ENCODE measurements at regions not wholly inside any gene's neighbourhood (a gene's known extent, or its start where the extent isn't known, plus 50 kb on each side); places are given as distances from the start of the nearest gene placed in this dataset.
A peak's percentile ranks its signal among the peaks of the same experiment; 100 is the strongest.
"Not testable (repeated sequence)": the region's sequence is repeated elsewhere in the genome, so short reads cannot be mapped to it uniquely, and the experiment has no call there.

DNA sequence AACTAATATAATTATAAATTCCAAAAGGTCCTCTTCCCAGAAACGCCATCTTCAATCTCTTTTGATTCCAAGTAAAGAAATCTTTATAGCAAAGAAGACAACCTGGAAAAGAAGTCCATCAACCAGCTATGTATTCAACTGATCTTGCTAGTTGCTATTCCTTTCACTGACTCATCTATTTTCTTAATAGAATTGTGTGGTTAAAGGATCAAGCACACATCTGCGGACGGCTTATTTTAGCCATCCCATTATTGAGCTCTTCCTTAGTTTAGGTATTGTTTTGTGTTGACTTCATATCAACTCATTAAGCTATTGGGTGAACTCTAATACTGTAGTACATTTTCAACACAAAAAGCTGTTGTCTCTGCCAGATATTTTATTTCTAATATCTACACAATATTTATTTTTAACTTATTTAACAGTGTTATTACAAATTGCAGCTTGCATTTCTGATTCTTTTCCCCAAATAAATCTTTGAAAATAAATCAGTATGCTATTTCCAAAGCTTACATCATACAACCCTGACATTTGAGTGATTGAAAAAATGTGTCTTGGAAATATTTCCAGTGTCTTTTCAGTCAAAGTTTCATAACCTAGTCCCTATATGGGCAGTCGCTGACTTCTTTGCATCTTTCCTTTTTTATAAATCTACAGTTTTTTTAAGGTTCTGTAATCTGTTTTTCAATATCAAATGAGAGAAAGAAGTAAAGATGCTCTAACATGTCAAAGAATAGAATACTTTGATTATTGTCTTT lies 158.8 kb upstream of the SPRY2 start:
- no peak for DNase-seq

DNA sequence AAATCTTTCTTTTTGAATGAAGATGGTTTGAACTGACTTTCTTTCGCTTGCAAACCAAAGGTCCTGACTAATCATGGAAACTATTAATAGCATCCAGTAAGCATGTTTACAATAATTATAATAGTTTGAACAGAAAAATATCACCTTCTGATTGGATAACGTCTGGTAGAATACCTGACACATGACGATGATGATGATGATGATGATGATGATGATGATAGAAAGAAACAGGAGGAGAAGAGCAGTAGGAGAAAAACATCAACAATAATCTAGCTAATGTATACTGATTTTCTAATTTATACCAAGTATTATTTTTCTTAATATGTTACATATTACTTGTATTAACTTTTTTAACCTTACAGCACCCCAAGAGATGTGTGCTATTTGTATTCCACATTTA lies 157.5 kb upstream of the SPRY2 start:
- no peak for DNase-seq

DNA sequence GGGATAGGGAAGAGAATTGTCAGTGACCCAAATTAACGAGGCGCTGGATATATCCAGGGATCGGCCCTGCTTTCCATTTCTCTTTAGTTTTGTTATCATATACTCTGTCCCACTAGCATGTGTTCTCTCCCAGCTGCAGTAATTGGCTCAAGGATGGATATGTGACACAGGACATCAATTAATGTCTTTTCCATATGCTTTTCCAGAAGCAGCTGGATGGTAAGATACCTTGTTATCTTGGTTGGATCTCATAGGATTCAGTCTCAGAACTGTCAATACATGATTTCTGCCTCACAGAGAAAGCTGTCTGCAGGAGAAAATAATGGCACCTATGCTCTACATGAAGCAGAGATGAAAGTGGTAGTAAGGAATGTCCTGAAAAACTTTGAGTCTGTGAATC lies 157.1 kb upstream of the SPRY2 start:
- no peak for DNase-seq

DNA sequence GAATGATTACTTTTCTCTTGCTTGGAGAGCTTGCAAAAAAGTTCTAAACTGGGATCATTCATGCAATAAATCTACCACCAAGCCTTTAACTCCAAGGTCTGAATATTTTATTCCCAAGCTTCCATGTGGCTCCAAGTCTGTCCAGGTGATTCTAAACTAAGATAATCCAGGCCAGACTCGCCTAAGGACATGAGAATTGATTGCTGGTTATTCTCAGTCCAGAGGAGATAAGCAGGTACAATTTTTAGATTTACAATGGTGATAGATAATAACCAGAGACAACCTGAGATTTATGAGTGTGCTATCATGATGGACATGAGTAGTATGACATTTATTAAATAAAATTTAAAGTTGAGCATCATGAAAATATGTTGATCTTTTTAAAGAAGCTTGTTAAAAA lies 156.5 kb upstream of the SPRY2 start:
- no peak for DNase-seq

DNA sequence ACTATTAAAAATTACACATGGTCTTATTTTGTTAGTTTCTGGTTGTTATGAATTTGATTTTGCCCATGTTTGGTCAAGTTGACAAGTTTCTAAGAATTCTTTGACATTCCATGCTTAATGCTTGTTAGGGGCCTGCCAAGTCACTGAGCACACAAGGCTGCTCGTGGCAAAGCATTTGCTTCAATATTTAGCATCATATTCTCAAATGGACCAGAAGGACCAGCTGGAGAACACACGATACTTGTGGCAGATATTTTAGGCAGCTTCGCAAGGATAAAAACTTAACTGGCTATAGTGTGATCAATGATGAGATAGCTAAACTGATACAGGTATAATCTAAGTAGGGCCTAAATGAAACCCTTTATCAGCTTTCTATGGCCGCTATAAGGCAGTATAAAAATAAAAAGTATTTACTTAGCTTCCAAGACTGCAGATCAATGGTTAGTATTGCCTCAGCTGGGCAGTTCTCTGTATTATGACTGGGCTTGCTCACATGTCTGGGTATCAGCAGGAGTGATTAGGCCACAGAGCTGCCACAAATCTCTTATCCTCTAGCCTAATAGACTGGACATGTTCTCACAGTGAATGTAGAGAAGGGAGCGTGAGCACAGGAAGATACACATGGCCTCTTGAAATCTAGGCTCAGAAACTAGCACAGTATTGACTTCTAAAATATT lies 155.9 kb upstream of the SPRY2 start:
- DNase-seq, result no peak

DNA sequence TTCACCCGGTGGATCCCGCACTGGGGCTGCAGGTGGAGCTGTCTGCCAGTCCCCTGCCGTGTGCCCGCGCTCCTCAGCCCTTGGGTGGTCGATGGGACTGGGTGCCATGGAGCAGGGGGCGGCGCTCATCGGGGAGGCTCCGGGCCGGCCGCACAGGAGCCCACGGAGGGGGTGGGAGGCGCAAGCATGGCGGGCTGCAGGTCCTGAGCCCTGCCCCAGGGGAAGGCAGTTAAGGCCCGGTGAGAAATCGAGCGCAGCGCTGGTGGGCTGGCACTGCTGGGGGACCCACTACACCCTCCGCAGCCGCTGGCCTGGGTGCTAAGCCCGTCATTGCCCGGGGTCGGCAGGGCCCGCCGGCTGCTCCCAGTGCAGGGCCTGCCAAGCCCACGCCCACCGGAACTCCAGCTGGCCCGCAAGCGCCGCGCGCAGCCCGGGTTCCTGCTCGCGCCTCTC lies 149.6 kb upstream of the SPRY2 start:
- DNase-seq, result not testable (repeated sequence)

DNA sequence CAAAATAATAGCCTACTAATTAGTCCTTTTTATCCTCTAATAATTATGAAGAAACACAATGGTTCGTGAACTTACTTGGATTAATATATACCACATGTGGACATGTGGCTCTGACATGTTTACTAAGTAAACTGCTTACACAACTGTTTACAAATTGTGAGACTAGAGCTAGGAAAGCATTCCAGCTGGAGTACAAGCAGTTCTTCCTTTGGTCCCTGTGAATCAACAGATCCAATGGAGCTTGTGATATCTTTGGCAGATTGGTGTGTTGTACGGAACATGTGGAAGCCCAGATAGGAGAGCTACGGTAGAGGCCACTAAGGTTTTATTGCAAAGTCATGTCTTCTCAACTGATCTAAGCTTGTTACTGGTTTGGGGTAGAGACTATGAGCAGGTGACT lies 145.5 kb upstream of the SPRY2 start:
- peak; percentile 1 for DNase-seq

DNA sequence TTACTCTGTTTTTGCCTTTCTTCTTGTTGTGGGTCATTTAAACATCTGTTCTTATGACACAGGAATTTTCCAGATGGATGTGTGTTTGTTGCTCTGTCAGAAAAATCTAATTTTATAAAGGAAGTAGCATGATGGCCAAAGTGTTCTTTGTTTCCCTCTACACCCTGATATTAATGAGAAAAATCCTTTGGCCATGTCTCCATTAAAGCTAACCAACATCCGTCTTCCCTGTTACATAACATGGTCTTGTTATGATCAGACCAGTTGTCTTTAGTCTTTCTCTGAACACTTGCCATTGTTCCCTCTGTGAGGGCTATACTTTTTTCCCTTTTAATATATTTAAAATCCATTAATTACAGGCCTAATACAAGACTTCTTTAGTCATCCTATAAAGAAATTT lies 142.2 kb upstream of the SPRY2 start:
- no peak for DNase-seq

DNA sequence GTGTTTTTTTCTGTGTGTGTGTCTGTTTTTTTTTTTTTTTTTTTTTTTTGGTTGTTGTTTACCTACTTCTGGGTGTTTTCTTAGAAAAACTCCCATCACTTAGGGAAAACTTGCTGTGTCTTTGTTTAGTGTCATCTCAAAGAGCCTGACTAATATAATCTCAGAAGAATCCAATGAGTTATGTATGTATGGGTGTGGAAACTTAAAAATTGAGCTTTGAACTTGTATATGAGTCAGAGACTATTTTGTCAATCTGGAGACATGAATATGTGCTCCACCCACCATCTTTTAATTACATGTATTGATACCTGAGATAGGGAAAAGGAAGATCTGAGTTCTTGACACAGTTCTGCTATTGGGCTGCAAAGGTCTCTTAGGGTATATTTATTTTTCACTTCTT lies 140.7 kb upstream of the SPRY2 start:
- no peak for DNase-seq

DNA sequence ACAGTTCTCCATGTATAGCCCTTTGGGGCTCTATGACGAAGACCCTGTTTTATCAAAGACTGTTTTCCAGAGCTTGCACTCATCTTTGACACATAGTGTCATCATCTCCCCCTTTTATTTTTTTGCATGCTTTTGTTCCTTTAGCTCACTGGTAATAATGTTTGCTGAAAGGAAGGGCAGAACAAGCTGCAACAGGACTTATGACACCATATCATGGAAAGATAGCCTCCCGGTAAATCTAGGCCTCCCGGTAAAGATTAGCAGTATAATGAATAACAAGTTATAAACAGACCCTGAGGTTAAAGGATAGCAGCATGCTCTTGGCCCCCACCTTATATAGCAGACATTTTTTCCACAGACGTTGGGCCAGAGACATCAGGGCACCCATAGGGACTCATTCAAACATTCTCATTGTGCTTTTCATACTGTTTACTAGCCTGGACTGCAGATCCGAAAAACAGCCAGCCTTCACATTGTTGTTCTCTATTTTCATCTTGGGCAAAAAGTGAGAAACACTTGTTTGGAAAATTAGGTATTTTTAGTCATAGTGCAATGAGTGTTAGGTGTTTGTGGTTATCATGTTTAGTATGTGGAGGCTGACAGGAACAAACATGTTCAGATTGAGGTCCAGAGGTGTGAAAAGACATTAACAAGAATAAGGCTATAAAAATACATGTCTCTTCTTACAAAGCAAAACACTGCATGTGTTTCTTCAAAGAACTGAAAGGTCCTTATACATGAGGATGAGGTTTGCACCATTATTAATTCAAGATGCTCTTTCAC lies 136.9 kb upstream of the SPRY2 start:
- no peak for DNase-seq

DNA sequence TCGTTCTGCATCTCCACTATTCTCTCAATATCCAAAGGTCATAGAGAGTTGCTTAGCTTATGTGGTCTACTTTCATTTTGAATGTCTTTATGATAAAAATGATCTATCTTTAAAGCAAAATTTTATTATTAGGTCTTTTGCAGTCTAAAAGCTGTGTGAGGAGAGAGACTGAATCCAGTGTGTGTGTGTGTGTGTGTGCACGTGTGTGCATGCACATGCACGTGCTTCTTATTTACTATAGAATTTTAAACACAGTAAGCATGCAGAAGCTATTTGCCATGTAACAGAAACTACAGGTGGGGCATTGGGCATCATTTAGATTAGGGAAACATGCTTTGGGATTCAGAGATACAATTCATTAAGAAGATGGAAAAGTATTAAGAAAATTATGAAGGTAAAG lies 136.0 kb upstream of the SPRY2 start:
- no peak for DNase-seq

DNA sequence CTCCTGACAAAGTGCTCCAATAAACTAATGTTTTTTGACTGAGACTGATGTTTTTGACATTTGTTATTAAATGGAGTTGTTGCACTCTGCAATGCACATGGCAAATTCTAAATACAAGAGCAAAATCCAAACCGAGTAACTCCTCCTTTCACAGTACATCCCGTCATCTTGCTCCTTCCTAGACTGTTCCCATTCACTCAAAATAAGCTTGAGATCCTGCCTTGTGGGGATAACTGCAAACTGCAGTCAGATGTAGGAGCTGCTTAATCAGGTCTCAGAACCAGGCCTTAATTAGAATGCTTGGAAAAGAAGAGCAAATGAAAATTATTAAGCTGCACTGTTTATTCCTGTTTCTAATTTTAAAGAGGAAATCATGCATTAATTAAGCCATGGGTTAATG lies 134.8 kb upstream of the SPRY2 start:
- no peak for DNase-seq

DNA sequence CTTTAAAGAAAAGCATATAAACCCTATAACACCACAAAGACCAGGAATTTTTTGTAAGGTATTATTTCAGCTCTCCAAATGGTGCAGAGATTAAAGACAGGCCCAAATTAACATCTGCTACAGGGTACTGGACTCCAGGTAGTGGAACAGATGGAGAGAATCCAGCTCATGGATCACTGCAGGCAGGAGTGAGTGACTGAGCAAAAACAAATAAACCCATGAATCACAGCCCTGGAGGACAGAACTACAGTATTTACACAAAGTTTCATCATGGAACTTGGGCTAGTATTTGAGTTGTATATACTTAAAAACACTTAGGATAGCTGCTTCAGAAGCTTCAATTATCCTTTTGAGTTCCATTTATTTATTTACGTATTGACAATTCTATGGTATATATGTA lies 132.8 kb upstream of the SPRY2 start:
- DNase-seq, result no peak

DNA sequence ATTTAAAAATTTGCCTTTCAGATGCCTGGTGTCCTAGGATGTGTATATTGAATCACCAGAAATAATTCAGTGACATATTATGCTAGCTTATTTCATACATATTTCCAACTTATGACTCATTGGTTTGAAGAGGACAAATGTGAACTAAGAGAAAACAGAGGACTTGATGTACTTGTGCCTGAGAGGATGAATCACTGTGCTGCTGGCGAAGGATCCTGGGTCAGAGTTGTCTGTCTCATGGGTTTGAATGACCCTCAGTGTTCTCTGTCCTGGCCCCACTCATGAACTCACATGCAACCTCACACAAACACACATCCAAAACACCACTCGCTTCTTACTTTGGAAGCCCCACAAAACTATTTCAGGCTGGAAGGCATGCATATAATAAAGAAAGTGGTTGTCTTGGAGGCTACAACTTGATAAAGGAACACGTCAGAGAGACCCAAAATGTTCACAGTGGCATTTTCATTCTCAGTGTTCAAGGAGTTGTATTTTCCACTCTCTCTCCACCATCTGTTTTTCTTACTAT lies 129.0 kb upstream of the SPRY2 start:
- DNase-seq, result no peak

DNA sequence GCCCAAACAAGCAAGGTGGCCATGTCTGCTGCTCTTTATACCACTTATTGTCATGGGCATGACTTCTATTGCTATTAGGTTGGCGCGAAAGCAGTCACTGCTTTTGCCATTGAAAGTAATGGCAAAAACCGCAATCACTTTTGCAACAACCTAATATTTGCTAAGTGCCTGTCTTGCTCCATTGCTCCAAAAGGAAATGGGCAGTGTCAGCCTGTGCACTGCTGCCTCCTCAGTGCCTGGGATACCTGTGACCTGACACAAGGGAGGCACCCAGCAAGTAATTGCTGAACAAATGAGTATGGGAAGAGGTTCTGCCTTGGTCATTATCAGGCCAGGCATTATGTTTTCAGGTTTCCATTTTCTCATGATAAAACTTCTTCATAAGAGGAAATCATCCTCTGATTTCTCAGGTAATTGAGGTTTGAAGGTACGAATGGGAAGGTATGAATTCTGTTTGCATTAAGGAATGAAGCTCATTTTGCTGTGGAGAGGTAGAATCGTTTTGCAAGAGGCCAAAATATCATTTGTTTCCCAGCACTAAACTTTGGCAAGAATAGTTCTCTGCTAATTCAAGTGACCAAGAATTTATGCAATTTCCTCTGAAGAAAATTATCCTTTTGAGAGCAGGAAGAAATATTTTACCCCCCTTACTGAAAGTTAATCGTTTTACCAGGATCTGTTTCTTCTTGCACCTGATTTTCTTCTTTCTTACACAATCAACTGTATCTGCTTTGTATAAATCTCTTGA lies 128.4 kb upstream of the SPRY2 start:
- DNase-seq, result no peak

DNA sequence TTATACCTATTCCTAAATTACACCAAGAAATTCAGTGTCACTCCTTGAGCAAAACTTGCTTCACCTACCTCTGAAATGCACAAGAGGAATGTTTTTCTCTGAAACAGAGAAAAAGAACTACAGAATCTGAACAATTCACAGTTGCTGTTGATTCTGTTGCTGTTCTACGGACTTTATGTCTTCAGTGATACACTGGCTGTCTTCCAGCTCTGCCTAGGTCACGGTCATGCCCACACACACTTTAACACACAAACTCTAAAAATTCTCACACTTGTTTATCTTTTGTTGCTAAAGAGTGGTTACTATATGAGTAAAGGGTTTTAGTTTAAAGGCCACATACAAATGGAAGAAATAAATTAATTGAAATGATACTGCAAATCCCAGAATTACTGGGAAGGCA lies 124.4 kb upstream of the SPRY2 start:
- DNase-seq, result no peak

DNA sequence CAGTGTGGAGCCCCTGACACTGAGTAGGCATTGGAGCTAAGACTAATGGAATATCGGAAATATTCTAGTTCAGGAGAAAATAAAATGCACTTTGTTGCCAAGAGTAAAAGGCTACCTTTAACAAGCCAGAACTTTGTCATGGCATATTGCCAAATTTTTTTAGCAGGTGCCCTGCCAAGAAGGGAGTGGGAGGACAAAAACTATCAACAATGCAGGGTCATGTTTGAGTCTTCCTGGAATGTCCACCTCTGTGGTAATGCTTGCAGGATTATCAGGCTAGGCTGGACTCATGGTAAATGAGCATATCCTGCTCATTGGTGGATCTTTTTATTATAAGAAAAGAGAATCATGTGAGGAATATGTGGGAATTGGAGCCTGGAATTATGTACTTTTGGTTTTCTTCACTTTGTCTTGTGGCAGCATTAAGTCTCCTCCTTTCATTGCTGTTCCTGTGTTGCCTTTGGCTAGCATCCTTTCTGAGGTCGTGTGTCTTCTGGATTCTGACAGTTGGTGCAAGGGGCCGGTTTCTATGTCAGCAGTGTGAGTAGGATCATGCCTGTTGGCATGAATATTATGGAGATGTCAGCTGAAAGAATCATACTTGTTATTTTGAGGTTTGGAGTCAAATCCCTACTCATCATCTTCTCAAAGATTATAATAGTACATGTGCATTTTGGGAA lies 122.9 kb upstream of the SPRY2 start:
- DNase-seq, result no peak

DNA sequence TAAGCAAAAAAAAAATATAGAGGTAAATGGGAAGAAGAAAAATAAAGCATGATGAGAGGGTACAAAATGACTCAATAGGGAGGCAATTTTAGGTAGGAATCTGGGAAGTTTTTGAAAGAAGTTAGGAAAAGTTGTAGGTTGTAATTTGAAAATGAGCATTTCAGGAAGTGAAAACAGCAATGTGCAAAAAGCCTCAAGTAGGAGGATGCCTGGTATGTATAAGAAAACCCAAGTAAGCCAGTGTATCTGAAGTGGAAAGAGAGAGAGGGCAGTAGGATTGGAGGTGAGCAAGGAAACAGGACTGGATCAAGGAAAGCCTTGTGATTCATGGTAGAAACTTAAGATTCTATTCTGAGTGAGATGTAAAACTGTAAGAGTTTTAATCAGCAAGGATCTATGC lies 121.6 kb upstream of the SPRY2 start:
- DNase-seq, result no peak

DNA sequence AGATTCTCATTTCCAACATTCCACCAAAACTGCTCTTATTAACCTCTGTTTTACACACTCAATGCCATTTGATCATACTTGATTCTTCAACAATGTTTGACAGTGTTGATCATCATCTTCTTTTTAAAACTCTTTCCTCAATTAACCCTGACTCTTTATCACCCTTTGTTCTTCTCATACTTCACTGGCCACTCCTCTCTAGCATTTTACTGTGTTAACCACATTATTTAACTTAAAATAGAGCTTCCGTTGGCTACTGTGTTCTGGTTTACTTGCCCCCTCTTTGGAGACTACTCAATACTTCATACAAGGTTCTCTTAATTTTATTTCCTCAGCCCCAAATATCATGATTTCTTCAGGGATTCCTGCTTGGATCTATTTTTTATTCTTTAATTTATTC lies 121.1 kb upstream of the SPRY2 start:
- DNase-seq, result no peak

DNA sequence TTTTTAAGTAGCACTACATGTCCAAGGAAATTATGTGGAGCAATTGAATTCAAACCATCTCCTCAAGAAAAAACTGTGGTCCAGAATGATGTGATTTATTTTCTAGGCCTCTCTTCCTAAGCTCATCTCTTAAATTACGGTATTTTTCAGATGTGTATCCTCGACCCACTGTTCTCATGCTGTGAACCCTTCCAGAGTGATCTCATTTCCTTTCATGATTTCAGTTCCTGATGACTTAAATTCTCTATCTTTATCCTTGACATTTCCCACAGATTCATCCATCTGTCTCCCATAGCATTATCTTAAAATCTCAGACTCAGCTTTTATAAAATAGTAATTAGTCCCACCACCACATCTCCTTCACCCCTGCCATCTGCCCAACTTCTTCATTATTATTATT lies 117.6 kb upstream of the SPRY2 start:
- no peak for DNase-seq

DNA sequence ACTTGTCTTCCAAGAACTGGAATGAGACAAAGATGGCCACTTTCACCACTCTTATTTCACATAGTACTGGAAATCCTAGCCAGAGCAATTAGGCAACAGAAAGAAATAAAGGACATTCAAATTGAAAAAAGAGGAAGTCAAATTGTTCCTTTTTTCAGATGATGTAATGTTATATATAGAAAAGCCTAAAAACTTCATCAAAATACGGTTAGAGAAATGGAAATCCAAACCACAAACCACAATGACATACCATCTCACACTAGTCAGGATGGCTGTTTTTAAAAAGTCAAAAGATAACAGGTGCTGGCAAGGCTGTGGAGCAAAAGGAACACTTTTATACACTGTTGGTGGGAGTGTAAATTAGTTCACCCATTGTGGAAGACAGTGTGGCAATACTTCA lies 113.3 kb upstream of the SPRY2 start:
- DNase-seq, result peak; percentile 75

DNA sequence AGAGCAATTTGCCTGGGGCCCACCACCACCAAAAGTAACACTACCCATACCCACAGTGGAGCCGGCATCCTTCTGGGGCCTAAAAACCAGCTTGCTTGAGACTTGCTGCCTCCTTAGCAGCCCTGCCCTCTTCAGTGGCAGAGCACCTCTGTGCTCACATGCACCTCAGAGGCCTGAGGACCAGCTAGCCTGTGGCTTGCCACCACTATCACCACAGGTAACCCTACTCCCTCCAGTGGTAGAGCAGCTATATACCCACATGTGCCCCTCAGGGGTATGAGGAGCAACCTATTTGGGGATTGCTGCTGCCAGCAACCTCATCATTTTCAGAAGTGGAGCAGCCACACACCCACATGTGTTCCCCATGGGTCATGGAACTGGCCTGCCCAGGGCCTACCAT lies 111.4 kb upstream of the SPRY2 start:
- DNase-seq, result no peak

Measured in GDM1 (cell line).